Fibroblast of the aortic adventitia (primary cell): ENCODE measurements at regions not wholly inside any gene's neighbourhood (a gene's known extent, or its start where the extent isn't known, plus 50 kb on each side); places are given as distances from the start of the nearest gene placed in this dataset.

Experiments used
- DNase-seq: peaks from one replicate; pipeline ENCODE4 v3.0.0-alpha.2; 2010; ENCODE audit warnings: low read depth
- H3K4me3 ChIP-seq: 2 replicates; pipeline ENCODE4 v1.5.1; 2011; ENCODE audit warnings: low read depth, mild to moderate bottlenecking, control low read depth, low read length, moderate library complexity
- CTCF ChIP-seq: IDR thresholded peaks from 2 replicates; pipeline ENCODE4 v1.5.1; 2011; ENCODE audit warnings: mild to moderate bottlenecking, low read length, control low read depth, inconsistent platforms; ENCODE audit not compliant: insufficient read depth

DNA sequence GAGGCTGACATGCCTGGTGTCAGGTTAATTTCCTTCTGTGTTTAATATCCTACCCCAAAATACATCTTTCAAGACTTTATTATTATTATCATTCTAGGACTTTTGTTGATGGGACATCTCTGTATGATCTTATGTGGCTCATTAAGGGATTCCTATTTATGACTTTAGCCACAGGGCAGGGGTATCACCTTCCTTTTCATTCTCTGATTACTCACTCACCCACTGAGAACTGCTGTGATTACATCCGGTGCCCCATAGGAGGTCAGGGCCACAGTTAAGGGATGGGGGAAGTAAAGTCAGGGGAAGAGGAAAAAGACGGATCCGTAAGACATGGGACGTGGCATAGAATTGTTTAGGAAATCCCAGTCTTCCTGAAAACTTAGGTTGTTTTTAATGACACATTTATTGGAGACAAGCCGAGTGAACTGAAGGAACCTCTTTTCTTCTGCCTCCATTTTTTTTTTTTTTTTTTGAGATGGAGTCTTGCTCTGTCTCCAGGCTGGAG, 61.0 kb upstream of the PITRM1 start:
- no peak overlapping the region for H3K4me3 ChIP-seq
- DNase-seq, result no peak

GRCh38 chr10:3231951-3232730, 59.6 kb upstream of the PITRM1 start:
- peak; percentile 81 for DNase-seq
- H3K4me3 ChIP-seq, result no peak overlapping the region
- TF ChIP-seq CTCF, result peak; percentile 47

More for the DNA sequence above, 61.0 kb upstream of the PITRM1 start:
- no peak for TF ChIP-seq CTCF

GRCh38 chr10:3229815-3230214, 57.2 kb upstream of the PITRM1 start:
- DNase-seq, result no peak
- TF ChIP-seq CTCF, result no peak
- H3K4me3 ChIP-seq, result no peak overlapping the region

GRCh38 chr10:3228629-3228945, 56.0 kb upstream of the PITRM1 start:
- no peak for TF ChIP-seq CTCF
- no peak for DNase-seq
- no peak overlapping the region for H3K4me3 ChIP-seq

- no peak for TF ChIP-seq CTCF
- no peak overlapping the region for H3K4me3 ChIP-seq
- peak; percentile 90 for DNase-seq
Observed at GRCh38 chr10:3226960-3227744, 54.6 kb upstream of the PITRM1 start.

GRCh38 chr10:3225561-3225960, 53.0 kb upstream of the PITRM1 start:
- TF ChIP-seq CTCF, result no peak
- H3K4me3 ChIP-seq, result no peak overlapping the region
- peak; percentile 81 for DNase-seq
